ENCODE measurements at regions not wholly inside any gene's neighbourhood (a gene's known extent, or its start where the extent isn't known, plus 50 kb on each side); places are given as distances from the start of the nearest gene placed in this dataset.

GRCh38 chr3:117255736-117256135 is 546.2 kb downstream of the TUSC7 start:
- no peak for TF ChIP-seq CTCF (IDR thresholded peaks at IDR 0.05; ENCODE audit: unreplicated experiment)
- H3K27me3 Mint-ChIP-seq (ENCODE audit: unreplicated experiment): no peaks in the 10 kb centered on the region
- H3K36me3 Mint-ChIP-seq (ENCODE audit: low read depth, unreplicated experiment): no peaks in the 10 kb centered on the region
- H3K9me3 Mint-ChIP-seq (ENCODE audit: unreplicated experiment): no peaks in the 10 kb centered on the region
- no peak for DNase-seq (ENCODE audit: low spot score)
- H3K4me1 Mint-ChIP-seq (ENCODE audit: unreplicated experiment): peaks cover 13% of the 10 kb centered on the region
- no peak overlapping the region for H3K27ac Mint-ChIP-seq (ENCODE audit: unreplicated experiment)
- H3K4me3 Mint-ChIP-seq (ENCODE audit: unreplicated experiment): no peak overlapping the region

- Mint-ChIP-seq H3K4me1 (ENCODE audit: unreplicated experiment) (peaks cover 4% of the 10 kb centered on the region), H3K9me3 (ENCODE audit: unreplicated experiment) (no peaks in the 10 kb centered on the region), H3K36me3 (ENCODE audit: low read depth, unreplicated experiment) (no peaks in the 10 kb centered on the region), H3K4me3 (ENCODE audit: unreplicated experiment) (no peak overlapping the region), H3K27me3 (ENCODE audit: unreplicated experiment) (no peaks in the 10 kb centered on the region), H3K27ac (ENCODE audit: unreplicated experiment) (no peak overlapping the region)
- DNase-seq (ENCODE audit: low spot score): no peak
- no peak for TF ChIP-seq CTCF (IDR thresholded peaks at IDR 0.05; ENCODE audit: unreplicated experiment)
These were observed 552.4 kb downstream of the TUSC7 start for GRCh38 chr3:117261983-117262421.

GRCh38 chr3:117263270-117263669 is 553.7 kb downstream of the TUSC7 start:
- H3K36me3 Mint-ChIP-seq (ENCODE audit: low read depth, unreplicated experiment): no peaks in the 10 kb centered on the region
- no peak for DNase-seq (ENCODE audit: low spot score)
- peaks cover 4% of the 10 kb centered on the region for H3K4me1 Mint-ChIP-seq (ENCODE audit: unreplicated experiment)
- TF ChIP-seq CTCF (IDR thresholded peaks at IDR 0.05; ENCODE audit: unreplicated experiment): no peak
- no peaks in the 10 kb centered on the region for H3K9me3 Mint-ChIP-seq (ENCODE audit: unreplicated experiment)
- no peak overlapping the region for H3K4me3 Mint-ChIP-seq (ENCODE audit: unreplicated experiment)
- H3K27ac Mint-ChIP-seq (ENCODE audit: unreplicated experiment): no peak overlapping the region
- H3K27me3 Mint-ChIP-seq (ENCODE audit: unreplicated experiment): no peaks in the 10 kb centered on the region

GRCh38 chr3:117263745-117264144 is 554.2 kb downstream of the TUSC7 start:
- Mint-ChIP-seq H3K9me3 (ENCODE audit: unreplicated experiment) (no peaks in the 10 kb centered on the region), H3K4me3 (ENCODE audit: unreplicated experiment) (no peak overlapping the region), H3K36me3 (ENCODE audit: low read depth, unreplicated experiment) (no peaks in the 10 kb centered on the region), H3K27me3 (ENCODE audit: unreplicated experiment) (no peaks in the 10 kb centered on the region), H3K27ac (ENCODE audit: unreplicated experiment) (no peak overlapping the region), H3K4me1 (ENCODE audit: unreplicated experiment) (peaks cover 4% of the 10 kb centered on the region)
- TF ChIP-seq CTCF (IDR thresholded peaks at IDR 0.05; ENCODE audit: unreplicated experiment): no peak
- DNase-seq (ENCODE audit: low spot score): no peak

- H3K27me3 Mint-ChIP-seq (ENCODE audit: unreplicated experiment): no peaks in the 10 kb centered on the region
- H3K4me3 Mint-ChIP-seq (ENCODE audit: unreplicated experiment): no peak overlapping the region
- H3K9me3 Mint-ChIP-seq (ENCODE audit: unreplicated experiment): no peaks in the 10 kb centered on the region
- no peak for TF ChIP-seq CTCF (IDR thresholded peaks at IDR 0.05; ENCODE audit: unreplicated experiment)
- no peak overlapping the region for H3K27ac Mint-ChIP-seq (ENCODE audit: unreplicated experiment)
- no peak for DNase-seq (ENCODE audit: low spot score)
- peaks cover 4% of the 10 kb centered on the region for H3K4me1 Mint-ChIP-seq (ENCODE audit: unreplicated experiment)
- H3K36me3 Mint-ChIP-seq (ENCODE audit: low read depth, unreplicated experiment): no peaks in the 10 kb centered on the region
These were observed 554.8 kb downstream of the TUSC7 start for GRCh38 chr3:117264204-117264994.
